NB4 (cell line): ENCODE measurements at regions not wholly inside any gene's neighbourhood (a gene's known extent, or its start where the extent isn't known, plus 50 kb on each side); places are given as distances from the start of the nearest gene placed in this dataset.
A peak's percentile ranks its signal among the peaks of the same experiment; 100 is the strongest.

Experiments used
- DNase-seq: peaks from one replicate; pipeline ENCODE4 v3.0.0; 2010; ENCODE audit warnings: low read depth
- H3K4me3 ChIP-seq: one replicate; pipeline ENCODE4 v1.5.1; 2011; ENCODE audit warnings: mild to moderate bottlenecking, low read depth, low read length, moderate library complexity
- CTCF ChIP-seq: IDR thresholded peaks from one replicate; pipeline ENCODE4 v1.5.1; 2012; ENCODE audit warnings: low read depth, low read length
- MAX ChIP-seq: IDR thresholded peaks from 2 replicates; pipeline ENCODE4 v1.6.1; 2011; ENCODE audit warnings: low read depth, low read length
- MYC ChIP-seq: IDR thresholded peaks from 2 replicates; pipeline ENCODE4 v1.6.1; 2011; ENCODE audit warnings: low read depth, low read length
- POLR2A ChIP-seq: IDR thresholded peaks from 2 replicates; pipeline ENCODE4 v1.6.1; 2011; ENCODE audit warnings: mild to moderate bottlenecking; ENCODE audit not compliant: insufficient read length; ENCODE audit errors: extremely low read depth

GRCh38 chr1:48106049-48106448 is 108.9 kb upstream of the TRABD2B start:
- no peak for TF ChIP-seq CTCF
- no peak overlapping the region for H3K4me3 ChIP-seq
- DNase-seq: no peak

- DNase-seq: no peak
- no peak for TF ChIP-seq POLR2A
- TF ChIP-seq MYC: no peak
- no peak for TF ChIP-seq MAX
Observed at GRCh38 chr1:48105165-48105564, 108.0 kb upstream of the TRABD2B start.

GRCh38 chr1:48103495-48103894 is 106.3 kb upstream of the TRABD2B start:
- no peak overlapping the region for H3K4me3 ChIP-seq
- DNase-seq: no peak
- TF ChIP-seq POLR2A (no peak), CTCF (no peak), MAX (no peak), MYC (no peak)

More at GRCh38 chr1:48105165-48105564, 108.0 kb upstream of the TRABD2B start:
- no peak overlapping the region for H3K4me3 ChIP-seq

GRCh38 chr1:48102766-48103165 is 105.6 kb upstream of the TRABD2B start:
- TF ChIP-seq MAX (no peak), POLR2A (no peak), MYC (no peak), CTCF (no peak)
- no peak overlapping the region for H3K4me3 ChIP-seq

GRCh38 chr1:48099072-48099773 is 102.0 kb upstream of the TRABD2B start:
- no peak for DNase-seq
- no peak overlapping the region for H3K4me3 ChIP-seq
- TF ChIP-seq MYC (no peak), MAX (no peak), POLR2A (no peak), CTCF (no peak)

More at GRCh38 chr1:48102766-48103165, 105.6 kb upstream of the TRABD2B start:
- DNase-seq: no peak

- no peak for TF ChIP-seq MYC
- TF ChIP-seq CTCF: peak; percentile 64
- DNase-seq: peak; percentile 43
- no peak overlapping the region for H3K4me3 ChIP-seq
Observed at GRCh38 chr1:48093696-48094528, 96.7 kb upstream of the TRABD2B start.
